GM23338 (cell line): ENCODE measurements at regions not wholly inside any gene's neighbourhood (a gene's known extent, or its start where the extent isn't known, plus 50 kb on each side); places are given as distances from the start of the nearest gene placed in this dataset.

Experiments
- ATAC-seq: fragments of 200-7000 bp; cut with Tn5 transposase; 3 replicates; pipeline ENCODE4 v1.9.1; 2020
- DNase-seq: peaks from one replicate; pipeline ENCODE4 v3.0.0-alpha.2; 2015; ENCODE audit warnings: low spot score
- H2AFZ ChIP-seq: fragments of 200-600 bp; sonication (generic); 2 replicates; pipeline ENCODE4 v1.8.0; 2016; ENCODE audit warnings: antibody characterized with exemption, mild to moderate bottlenecking, moderate library complexity
- H3F3A ChIP-seq: fragments of 200-600 bp; sonication (generic); replicated peaks from 2 replicates; pipeline ENCODE4 v1.8.0; 2017; ENCODE audit warnings: antibody characterized with exemption, mixed run types, low read depth
- H3K27ac ChIP-seq: fragments of 200-600 bp; sonication (generic); 2 replicates; pipeline ENCODE4 v1.6.1; 2016; ENCODE audit warnings: low read depth
- H3K27me3 ChIP-seq: fragments of 200-600 bp; sonication (generic); 2 replicates; pipeline ENCODE4 v1.8.0; 2016; ENCODE audit warnings: mild to moderate bottlenecking, mixed run types, moderate library complexity; ENCODE audit not compliant: insufficient read depth
- H3K36me3 ChIP-seq: fragments of 200-600 bp; sonication (generic); 2 replicates; pipeline ENCODE4 v1.8.0; 2016; ENCODE audit warnings: mild to moderate bottlenecking; ENCODE audit not compliant: insufficient read depth
- H3K4me1 ChIP-seq: fragments of 200-600 bp; sonication (generic); 2 replicates; pipeline ENCODE4 v1.8.0; 2016; ENCODE audit warnings: mild to moderate bottlenecking, moderate library complexity; ENCODE audit not compliant: insufficient read depth
- H3K4me2 ChIP-seq: fragments of 200-600 bp; sonication (generic); 2 replicates; pipeline ENCODE4 v1.7.1; 2017; ENCODE audit warnings: mixed run types
- H3K4me3 ChIP-seq: fragments of 200-600 bp; sonication (generic); 2 replicates; pipeline ENCODE4 v1.6.1; 2016; ENCODE audit warnings: mixed run types
- H3K79me2 ChIP-seq: fragments of 200-600 bp; sonication (generic); replicated peaks from 2 replicates; pipeline ENCODE4 v1.8.0; 2017; ENCODE audit warnings: mild to moderate bottlenecking; ENCODE audit not compliant: insufficient read depth
- H3K9me2 ChIP-seq: fragments of 200-600 bp; sonication (generic); 2 replicates; pipeline ENCODE4 v1.8.0; 2017; ENCODE audit not compliant: insufficient read depth
- H4K20me1 ChIP-seq: fragments of 200-600 bp; sonication (generic); replicated peaks from 2 replicates; pipeline ENCODE4 v1.8.0; 2017; ENCODE audit warnings: mild to moderate bottlenecking; ENCODE audit not compliant: insufficient read depth
- H3K27ac Mint-ChIP-seq: 2 replicates; pipeline ENCODE4 v1.8.0; 2020; ENCODE audit warnings: inconsistent platforms, mild to moderate bottlenecking, moderate library complexity, mixed read lengths
- H3K27me3 Mint-ChIP-seq: 3 replicates; pipeline ENCODE4 v1.8.0; 2022; ENCODE audit warnings: low read depth, mild to moderate bottlenecking, moderate library complexity, mixed read lengths, inconsistent platforms; ENCODE audit not compliant: insufficient read depth, poor library complexity
- H3K36me3 Mint-ChIP-seq: 3 replicates; pipeline ENCODE4 v1.8.0; 2021; ENCODE audit warnings: low read depth, mild to moderate bottlenecking, inconsistent platforms, moderate library complexity, mixed read lengths
- H3K4me1 Mint-ChIP-seq: 3 replicates; pipeline ENCODE4 v1.8.0; 2020; ENCODE audit warnings: mild to moderate bottlenecking, inconsistent platforms, mixed read lengths
- H3K4me3 Mint-ChIP-seq: 3 replicates; pipeline ENCODE4 v1.8.0; 2021; ENCODE audit warnings: moderate library complexity, mild to moderate bottlenecking, inconsistent platforms, mixed read lengths
- H3K9me3 Mint-ChIP-seq: 3 replicates; pipeline ENCODE4 v1.8.0; 2020; ENCODE audit warnings: moderate library complexity, mild to moderate bottlenecking, inconsistent platforms, mixed read lengths
- CREB1 ChIP-seq: fragments of 250-450 bp; sonication (Bioruptor Pico); IDR thresholded peaks from 2 replicates; pipeline ENCODE4 v1.5.0; 2020; ENCODE audit warnings: low read depth, mild to moderate bottlenecking, moderate library complexity
- EZH2phosphoT487 ChIP-seq: fragments of 200-600 bp; sonication (generic); IDR thresholded peaks from one replicate; pipeline ENCODE4 v1.8.1; 2018; ENCODE audit warnings: antibody characterized with exemption; ENCODE audit not compliant: unreplicated experiment
- POLR2AphosphoS5 ChIP-seq: IDR thresholded peaks from 2 replicates; pipeline ENCODE4 v1.6.1; 2016; ENCODE audit warnings: antibody characterized with exemption, low read depth
- STAT1 ChIP-seq: IDR thresholded peaks from one replicate; pipeline ENCODE4 v1.6.1; 2016; ENCODE audit warnings: antibody characterized with exemption; ENCODE audit not compliant: unreplicated experiment
- TF ChIP-seq, protein P1 (sequence below): fragments of 250-450 bp; sonication (Bioruptor Pico); IDR thresholded peaks from 2 replicates; pipeline ENCODE4 v1.5.0; 2020; ENCODE audit warnings: mild to moderate bottlenecking, moderate library complexity
- TF ChIP-seq, protein P2 (sequence below): IDR thresholded peaks from one replicate; pipeline ENCODE4 v1.6.1; 2018; ENCODE audit warnings: antibody characterized with exemption; ENCODE audit not compliant: unreplicated experiment
- TF ChIP-seq, protein P3 (sequence below): IDR thresholded peaks from 2 replicates; pipeline ENCODE4 v1.6.1; 2016; ENCODE audit warnings: antibody characterized with exemption

DNA sequence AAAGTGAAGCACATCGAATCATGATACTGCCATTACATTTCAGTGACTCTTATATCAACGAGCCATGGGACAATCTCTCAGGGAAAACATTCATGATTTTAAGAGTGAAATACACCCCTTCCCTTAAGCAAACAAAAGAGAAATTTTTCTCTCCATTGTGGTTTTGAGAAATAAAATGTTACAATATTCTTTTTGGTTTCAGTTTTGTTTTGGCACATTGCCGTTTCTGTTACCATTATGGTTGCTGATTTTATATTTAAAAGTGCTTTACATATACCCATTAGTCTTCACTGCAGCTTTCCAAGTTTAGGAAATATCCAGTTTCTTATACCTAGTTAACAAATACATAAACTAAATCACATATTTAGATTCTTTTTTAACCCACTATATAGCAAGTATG, 126.8 kb upstream of the SEM1 start (continued):
- TF ChIP-seq, protein P1, sequence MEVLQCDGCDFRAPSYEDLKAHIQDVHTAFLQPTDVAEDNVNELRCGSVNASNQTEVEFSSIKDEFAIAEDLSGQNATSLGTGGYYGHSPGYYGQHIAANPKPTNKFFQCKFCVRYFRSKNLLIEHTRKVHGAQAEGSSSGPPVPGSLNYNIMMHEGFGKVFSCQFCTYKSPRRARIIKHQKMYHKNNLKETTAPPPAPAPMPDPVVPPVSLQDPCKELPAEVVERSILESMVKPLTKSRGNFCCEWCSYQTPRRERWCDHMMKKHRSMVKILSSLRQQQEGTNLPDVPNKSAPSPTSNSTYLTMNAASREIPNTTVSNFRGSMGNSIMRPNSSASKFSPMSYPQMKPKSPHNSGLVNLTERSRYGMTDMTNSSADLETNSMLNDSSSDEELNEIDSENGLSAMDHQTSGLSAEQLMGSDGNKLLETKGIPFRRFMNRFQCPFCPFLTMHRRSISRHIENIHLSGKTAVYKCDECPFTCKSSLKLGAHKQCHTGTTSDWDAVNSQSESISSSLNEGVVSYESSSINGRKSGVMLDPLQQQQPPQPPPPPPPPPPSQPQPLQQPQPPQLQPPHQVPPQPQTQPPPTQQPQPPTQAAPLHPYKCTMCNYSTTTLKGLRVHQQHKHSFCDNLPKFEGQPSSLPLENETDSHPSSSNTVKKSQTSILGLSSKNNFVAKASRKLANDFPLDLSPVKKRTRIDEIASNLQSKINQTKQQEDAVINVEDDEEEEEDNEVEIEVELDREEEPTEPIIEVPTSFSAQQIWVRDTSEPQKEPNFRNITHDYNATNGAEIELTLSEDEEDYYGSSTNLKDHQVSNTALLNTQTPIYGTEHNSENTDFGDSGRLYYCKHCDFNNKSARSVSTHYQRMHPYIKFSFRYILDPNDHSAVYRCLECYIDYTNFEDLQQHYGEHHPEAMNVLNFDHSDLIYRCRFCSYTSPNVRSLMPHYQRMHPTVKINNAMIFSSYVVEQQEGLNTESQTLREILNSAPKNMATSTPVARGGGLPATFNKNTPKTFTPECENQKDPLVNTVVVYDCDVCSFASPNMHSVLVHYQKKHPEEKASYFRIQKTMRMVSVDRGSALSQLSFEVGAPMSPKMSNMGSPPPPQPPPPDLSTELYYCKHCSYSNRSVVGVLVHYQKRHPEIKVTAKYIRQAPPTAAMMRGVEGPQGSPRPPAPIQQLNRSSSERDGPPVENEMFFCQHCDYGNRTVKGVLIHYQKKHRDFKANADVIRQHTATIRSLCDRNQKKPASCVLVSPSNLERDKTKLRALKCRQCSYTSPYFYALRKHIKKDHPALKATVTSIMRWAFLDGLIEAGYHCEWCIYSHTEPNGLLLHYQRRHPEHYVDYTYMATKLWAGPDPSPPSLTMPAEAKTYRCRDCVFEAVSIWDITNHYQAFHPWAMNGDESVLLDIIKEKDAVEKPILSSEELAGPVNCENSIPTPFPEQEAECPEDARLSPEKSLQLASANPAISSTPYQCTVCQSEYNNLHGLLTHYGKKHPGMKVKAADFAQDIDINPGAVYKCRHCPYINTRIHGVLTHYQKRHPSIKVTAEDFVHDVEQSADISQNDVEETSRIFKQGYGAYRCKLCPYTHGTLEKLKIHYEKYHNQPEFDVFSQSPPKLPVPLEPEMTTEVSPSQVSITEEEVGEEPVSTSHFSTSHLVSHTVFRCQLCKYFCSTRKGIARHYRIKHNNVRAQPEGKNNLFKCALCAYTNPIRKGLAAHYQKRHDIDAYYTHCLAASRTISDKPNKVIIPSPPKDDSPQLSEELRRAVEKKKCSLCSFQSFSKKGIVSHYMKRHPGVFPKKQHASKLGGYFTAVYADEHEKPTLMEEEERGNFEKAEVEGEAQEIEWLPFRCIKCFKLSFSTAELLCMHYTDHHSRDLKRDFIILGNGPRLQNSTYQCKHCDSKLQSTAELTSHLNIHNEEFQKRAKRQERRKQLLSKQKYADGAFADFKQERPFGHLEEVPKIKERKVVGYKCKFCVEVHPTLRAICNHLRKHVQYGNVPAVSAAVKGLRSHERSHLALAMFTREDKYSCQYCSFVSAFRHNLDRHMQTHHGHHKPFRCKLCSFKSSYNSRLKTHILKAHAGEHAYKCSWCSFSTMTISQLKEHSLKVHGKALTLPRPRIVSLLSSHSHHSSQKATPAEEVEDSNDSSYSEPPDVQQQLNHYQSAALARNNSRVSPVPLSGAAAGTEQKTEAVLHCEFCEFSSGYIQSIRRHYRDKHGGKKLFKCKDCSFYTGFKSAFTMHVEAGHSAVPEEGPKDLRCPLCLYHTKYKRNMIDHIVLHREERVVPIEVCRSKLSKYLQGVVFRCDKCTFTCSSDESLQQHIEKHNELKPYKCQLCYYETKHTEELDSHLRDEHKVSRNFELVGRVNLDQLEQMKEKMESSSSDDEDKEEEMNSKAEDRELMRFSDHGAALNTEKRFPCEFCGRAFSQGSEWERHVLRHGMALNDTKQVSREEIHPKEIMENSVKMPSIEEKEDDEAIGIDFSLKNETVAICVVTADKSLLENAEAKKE (CRISPR knock-in tag) = no peak
- TF ChIP-seq STAT1 (no peak), EZH2phosphoT487 (no peak), CREB1 (CRISPR knock-in tag) (no peak)
- TF ChIP-seq, protein P2, sequence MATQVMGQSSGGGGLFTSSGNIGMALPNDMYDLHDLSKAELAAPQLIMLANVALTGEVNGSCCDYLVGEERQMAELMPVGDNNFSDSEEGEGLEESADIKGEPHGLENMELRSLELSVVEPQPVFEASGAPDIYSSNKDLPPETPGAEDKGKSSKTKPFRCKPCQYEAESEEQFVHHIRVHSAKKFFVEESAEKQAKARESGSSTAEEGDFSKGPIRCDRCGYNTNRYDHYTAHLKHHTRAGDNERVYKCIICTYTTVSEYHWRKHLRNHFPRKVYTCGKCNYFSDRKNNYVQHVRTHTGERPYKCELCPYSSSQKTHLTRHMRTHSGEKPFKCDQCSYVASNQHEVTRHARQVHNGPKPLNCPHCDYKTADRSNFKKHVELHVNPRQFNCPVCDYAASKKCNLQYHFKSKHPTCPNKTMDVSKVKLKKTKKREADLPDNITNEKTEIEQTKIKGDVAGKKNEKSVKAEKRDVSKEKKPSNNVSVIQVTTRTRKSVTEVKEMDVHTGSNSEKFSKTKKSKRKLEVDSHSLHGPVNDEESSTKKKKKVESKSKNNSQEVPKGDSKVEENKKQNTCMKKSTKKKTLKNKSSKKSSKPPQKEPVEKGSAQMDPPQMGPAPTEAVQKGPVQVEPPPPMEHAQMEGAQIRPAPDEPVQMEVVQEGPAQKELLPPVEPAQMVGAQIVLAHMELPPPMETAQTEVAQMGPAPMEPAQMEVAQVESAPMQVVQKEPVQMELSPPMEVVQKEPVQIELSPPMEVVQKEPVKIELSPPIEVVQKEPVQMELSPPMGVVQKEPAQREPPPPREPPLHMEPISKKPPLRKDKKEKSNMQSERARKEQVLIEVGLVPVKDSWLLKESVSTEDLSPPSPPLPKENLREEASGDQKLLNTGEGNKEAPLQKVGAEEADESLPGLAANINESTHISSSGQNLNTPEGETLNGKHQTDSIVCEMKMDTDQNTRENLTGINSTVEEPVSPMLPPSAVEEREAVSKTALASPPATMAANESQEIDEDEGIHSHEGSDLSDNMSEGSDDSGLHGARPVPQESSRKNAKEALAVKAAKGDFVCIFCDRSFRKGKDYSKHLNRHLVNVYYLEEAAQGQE = no peak

DNA sequence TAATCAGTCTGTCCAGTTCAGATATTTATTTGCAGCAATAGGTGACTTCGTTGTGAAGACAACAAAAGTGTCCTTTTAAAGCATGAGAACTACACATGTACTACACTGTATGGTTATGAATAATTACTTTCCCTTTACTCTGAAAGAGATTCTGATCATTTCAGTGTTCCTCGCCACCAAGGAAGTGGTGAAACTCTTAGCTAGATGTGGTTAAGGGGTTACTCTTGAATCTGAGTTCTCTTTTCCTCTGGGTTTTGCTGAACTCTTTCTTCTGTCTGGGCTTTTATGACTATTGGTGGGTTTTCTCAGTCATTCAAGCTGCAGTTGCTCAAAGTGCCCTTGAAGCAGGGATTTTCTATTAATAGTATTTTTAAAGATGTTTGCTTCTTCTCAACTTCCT, 127.9 kb upstream of the SEM1 start:
- no peak for ATAC-seq
- Histone ChIP-seq H3K4me2 (no peak overlapping the region), H2AFZ (no peak overlapping the region; the same call in 1 of the 2 replicates), H3K9me2 (no peaks in the 10 kb centered on the region), H3K4me1 (no peaks in the 10 kb centered on the region), H3F3A (no peaks in the 10 kb centered on the region), H3K27ac (no peak overlapping the region), H3K79me2 (no peaks in the 10 kb centered on the region), H3K36me3 (no peaks in the 10 kb centered on the region), H3K27me3 (no peaks in the 10 kb centered on the region), H4K20me1 (no peaks in the 10 kb centered on the region), H3K4me3 (no peak overlapping the region)
- Mint-ChIP-seq H3K27ac (no peak overlapping the region), H3K27me3 (no peaks in the 10 kb centered on the region), H3K4me3 (no peak overlapping the region), H3K9me3 (no peaks in the 10 kb centered on the region), H3K4me1 (no peaks in the 10 kb centered on the region), H3K36me3 (no peaks in the 10 kb centered on the region)
- no peak for DNase-seq
- no peak for TF ChIP-seq POLR2AphosphoS5
- TF ChIP-seq, protein P3, sequence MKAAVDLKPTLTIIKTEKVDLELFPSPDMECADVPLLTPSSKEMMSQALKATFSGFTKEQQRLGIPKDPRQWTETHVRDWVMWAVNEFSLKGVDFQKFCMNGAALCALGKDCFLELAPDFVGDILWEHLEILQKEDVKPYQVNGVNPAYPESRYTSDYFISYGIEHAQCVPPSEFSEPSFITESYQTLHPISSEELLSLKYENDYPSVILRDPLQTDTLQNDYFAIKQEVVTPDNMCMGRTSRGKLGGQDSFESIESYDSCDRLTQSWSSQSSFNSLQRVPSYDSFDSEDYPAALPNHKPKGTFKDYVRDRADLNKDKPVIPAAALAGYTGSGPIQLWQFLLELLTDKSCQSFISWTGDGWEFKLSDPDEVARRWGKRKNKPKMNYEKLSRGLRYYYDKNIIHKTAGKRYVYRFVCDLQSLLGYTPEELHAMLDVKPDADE = no peak
